ENCODE measurements at regions not wholly inside any gene's neighbourhood (a gene's known extent, or its start where the extent isn't known, plus 50 kb on each side); places are given as distances from the start of the nearest gene placed in this dataset.

- no peak overlapping the region for H3K4me3 Mint-ChIP-seq
- H3K27ac Mint-ChIP-seq: no peak overlapping the region
- no peaks in the 10 kb centered on the region for H3K4me1 Mint-ChIP-seq (ENCODE audit: low read depth)
- H3K36me3 Mint-ChIP-seq (ENCODE audit: low read depth): no peaks in the 10 kb centered on the region
- H3K27me3 Mint-ChIP-seq: peaks cover 29% of the 10 kb centered on the region
- no peaks in the 10 kb centered on the region for H3K9me3 Mint-ChIP-seq
Measured at GRCh38 chr6:163634211-163635171, 220.0 kb downstream of the QKI start.

- H3K27me3 Mint-ChIP-seq: peaks cover 29% of the 10 kb centered on the region
- no peaks in the 10 kb centered on the region for H3K9me3 Mint-ChIP-seq
- no peaks in the 10 kb centered on the region for H3K4me1 Mint-ChIP-seq (ENCODE audit: low read depth)
- H3K27ac Mint-ChIP-seq: no peak overlapping the region
- no peaks in the 10 kb centered on the region for H3K36me3 Mint-ChIP-seq (ENCODE audit: low read depth)
- no peak overlapping the region for H3K4me3 Mint-ChIP-seq
Measured at GRCh38 chr6:163630991-163631390, 216.5 kb downstream of the QKI start.

GRCh38 chr6:163630572-163630971 lies 216.1 kb downstream of the QKI start:
- Mint-ChIP-seq H3K9me3 (no peaks in the 10 kb centered on the region), H3K36me3 (ENCODE audit: low read depth) (no peaks in the 10 kb centered on the region), H3K27me3 (peaks cover 29% of the 10 kb centered on the region), H3K27ac (no peak overlapping the region), H3K4me3 (no peak overlapping the region), H3K4me1 (ENCODE audit: low read depth) (no peaks in the 10 kb centered on the region)

GRCh38 chr6:163630096-163630495 lies 215.6 kb downstream of the QKI start:
- Mint-ChIP-seq H3K4me3 (no peak overlapping the region), H3K36me3 (ENCODE audit: low read depth) (no peaks in the 10 kb centered on the region), H3K9me3 (no peaks in the 10 kb centered on the region), H3K27ac (no peak overlapping the region), H3K27me3 (peaks cover 25% of the 10 kb centered on the region), H3K4me1 (ENCODE audit: low read depth) (no peaks in the 10 kb centered on the region)

Data from stimulated activated naive CD8-positive, alpha-beta T cell treated with anti-CD3 and anti-CD28 coated beads, Interleukin-15, Interleukin-2, amounts not matched to agents 100 ng/mL and 50 ng/mL, for 24 hours (primary cell).